OCI-M2 (cell line): ENCODE measurements at regions not wholly inside any gene's neighbourhood (a gene's known extent, or its start where the extent isn't known, plus 50 kb on each side); places are given as distances from the start of the nearest gene placed in this dataset.

Source experiments
- DNase-seq: peaks from one replicate; lab custom pipeline; 2025; ENCODE audit not compliant: unreplicated experiment; lab: John Stamatoyannopoulos, UW

DNA sequence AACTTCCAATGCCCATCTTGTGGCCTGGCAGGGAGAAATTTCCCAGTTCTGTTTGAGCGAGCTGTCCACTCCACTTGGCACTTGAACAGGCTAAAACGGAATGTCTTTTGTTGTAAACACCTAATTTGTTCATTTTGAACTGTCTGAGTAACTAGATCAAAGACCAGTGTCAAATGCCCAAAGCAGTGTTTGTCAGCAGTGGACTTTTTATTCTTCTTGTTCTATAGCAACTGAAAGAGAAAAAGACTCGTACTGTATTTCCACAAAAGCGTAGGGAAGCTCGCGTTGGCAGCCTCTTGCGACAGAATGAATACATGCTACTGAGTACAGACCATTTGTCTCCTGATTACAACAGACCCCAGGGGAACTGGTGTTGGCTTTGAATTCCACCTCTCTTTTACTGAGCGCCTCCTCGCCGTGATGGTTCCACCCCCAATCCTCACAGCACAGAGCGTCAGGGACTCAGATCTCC lies 601.8 kb upstream of the ZNF608 start:
- no peak for DNase-seq

DNA sequence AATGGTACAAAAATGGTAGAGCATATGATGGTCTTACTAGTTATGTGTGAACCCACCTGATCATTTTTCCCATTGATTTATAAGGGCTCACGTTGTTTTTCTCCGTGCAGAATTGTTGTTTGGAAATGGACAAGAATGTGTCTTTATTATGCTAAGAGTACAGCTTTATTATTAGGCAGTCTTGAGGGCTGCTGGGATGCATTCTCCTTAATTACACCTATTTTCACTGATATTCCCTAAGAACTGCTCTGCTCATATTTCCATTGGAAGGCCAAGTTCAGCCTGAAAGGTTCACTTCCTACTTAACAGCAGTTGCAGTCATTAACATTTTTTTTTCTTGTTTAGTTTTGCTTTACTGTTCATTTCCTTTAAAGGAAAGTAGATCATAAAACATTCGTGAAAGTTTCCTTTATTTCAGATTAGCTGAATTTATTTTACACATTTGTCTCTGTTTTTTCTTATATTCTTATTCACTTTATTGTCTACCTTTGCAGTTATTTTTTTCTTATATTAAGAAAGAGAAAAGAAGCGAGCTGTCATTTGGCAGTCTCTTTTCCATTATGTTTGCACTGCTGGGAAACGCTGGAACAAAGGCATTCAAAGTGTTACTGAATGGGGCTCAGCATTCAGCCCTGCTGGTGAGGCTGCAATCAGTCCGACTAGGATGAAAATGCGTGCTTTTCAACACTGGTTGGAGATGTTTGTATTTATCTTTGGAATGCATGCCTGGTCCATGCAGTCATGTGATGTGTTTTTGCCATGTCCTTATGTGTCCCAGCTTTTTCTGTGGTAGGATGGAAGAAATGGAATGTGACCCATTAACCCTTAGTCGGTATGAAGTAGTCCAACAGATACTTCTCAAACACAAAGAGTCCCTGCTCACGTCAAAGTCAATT lies 602.7 kb upstream of the ZNF608 start:
- DNase-seq: no peak

DNA sequence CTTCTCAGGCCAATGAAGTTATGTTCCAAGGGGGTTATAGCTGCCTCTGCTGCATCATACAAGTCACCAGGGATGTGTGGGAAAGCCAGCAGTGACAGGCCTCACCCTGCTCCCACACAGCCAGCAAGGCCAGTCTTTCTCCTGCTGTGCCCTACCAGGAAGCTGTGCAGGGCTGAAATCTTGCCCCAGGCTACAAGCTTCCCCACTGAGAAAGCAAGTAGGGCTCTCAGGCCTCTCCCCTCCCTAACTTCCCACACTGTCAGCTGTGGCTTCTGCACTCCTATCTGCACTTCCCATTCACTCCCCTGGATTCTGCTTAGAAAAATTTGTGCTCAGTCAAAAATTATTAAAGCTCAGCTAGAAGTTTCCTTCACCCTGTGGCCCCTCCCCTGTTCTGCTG lies 611.2 kb upstream of the ZNF608 start:
- DNase-seq: no peak

DNA sequence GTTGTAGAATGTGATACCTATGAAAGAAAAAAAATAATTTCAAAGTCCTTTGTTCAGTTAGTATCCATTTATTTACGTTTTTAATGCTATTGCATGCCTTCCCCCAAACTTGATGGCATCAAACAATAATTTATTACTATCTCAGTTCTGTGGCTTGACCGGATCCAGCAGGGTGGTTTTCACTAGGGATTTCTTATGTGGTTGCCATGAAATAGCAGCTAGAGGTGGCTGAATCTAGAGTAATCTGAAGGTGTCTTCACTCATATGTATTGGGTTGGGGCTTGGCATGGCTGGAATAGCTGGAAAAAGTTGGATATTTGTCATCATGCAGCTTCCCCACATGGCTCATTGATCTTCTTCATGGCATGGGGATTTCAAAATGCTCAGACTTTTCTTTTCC lies 619.3 kb upstream of the ZNF608 start:
- no peak for DNase-seq

DNA sequence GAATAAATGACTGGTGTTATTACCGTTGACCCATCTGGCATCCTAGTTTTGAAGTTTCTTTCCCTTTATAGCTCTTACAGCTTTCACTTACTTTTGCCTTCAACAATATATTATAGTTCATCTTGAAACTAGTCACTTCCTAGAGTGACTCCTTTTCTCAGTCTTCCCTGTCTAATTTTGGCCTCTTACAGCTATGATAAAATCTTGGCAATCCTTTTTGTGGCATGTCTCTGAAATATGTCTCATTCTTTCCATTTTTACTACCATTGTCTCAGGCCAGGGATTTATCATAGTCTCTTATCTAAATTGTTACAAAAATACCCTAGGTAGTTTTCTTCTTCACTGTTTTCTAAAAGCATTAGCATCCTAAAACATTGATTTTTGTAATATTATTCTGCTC lies 621.3 kb upstream of the ZNF608 start:
- no peak for DNase-seq

DNA sequence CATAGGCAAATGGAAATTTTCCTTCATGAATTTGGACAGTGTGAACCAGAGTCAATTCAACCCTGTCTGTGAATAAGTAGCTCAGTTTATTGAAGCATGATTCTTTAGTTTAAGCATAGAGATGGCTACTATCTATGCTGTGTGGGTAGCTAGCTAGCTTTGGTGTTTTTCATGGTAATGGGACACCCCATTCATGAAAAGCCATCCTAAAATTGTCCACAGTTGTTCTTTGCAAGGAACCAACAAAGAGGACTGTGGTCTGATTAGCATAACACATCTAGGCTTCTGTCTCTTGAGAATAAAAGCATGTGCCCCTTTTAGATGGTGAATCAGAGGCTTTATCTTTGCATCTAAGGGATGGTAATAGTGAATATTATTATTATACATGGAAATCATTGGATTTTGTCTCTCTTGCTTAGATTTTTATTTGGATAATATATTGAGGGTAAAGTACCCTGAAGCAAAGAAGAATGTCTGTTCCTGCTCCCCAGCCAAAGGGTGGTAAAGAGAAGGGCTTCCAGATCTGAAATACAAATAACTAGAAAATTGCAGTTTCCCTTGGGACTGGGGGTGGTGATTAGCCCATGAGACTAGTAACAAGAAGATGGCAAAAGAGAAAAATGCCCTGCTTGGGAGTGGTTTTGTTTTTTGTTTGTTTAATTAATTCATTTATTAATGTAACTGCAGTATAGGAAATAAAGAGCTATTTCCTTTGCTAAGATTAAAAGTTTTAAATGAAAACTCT lies 624.2 kb upstream of the ZNF608 start:
- no peak for DNase-seq

DNA sequence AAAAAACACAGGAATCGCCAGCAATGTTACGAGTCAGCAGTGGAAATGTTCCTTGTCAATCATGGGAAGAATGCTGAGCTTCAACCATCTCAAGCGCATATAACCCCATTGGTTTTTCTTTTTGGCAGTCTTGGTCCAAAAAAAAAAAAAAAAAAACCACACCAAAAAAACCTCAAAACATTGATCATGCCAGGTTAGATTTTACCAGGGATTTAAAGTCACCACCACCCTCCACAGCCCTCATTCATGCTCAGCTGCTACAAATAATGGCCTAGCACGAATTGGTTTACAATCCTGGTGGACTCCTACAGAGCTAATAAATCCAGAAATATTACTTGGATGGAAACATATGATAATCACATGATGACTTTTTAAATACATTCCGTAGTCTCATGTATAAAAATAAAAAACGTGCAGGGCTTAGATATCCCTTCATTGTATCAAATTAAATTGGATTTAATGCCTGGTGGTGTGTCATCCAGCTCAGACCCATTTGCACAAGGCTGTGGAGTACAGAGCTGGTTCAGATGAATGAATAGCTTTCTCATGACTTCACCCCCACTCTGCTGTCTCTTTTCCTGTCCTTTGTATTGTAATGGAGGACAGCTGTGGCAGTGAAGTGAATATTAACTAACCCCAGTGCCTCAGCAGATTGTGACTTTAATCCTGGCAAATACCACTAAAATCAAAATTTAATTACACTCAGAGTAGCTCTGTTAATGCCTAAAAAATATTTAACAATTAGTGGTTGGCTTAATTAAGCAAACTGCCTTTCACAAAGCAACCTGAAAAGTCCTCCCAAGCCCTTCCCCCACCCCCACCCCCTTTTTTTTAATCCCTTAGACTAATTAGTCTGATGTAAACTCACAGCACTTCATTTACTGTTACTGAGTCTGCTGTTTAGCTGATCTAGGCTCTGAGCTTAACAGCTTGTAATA lies 626.5 kb upstream of the ZNF608 start:
- no peak for DNase-seq

DNA sequence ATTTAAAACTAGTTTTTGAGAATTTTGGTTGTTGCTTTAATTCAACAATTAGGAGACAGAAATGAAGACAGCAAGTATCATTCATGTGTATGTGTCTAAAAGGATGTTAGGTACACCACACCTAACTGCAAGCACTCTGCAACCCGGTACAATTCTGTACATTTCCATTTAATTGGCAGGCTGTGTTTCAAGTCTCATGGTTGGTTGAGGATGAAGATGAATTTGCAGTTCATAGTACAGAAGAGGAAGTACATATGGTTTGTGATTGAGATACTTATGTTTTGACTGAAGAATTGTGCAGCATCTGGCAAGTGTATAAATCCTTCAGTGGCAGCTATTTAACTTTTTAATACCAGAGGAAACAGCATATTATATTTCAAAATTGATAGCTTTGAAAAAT lies 628.7 kb upstream of the ZNF608 start:
- DNase-seq: no peak

DNA sequence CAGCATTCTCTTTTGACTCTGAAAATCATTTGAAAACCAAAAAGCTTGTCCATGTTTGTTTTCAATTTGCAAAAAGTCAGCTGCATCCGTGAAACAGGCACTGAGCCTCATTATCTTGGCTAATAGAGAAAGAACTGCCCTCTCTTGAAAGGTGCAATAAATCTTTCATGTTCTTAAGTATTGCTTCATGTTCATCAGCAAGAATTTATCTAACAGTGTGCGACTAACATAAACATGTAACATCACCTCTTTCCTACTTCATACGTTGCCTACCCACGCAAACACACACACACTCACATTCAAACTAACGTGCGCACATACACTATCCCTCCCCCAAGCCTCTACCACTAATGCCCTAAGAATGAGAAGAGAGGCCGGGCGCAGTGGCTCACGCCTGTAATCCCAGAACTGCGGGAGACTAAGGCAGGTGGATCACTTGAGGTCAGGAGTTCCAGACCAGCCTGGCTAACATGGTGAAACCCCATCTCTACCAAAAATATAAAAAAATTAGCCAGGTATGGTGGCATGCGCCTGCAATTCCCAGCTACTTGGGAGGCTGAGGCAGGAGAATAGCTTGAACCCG lies 629.7 kb upstream of the ZNF608 start:
- no peak for DNase-seq

DNA sequence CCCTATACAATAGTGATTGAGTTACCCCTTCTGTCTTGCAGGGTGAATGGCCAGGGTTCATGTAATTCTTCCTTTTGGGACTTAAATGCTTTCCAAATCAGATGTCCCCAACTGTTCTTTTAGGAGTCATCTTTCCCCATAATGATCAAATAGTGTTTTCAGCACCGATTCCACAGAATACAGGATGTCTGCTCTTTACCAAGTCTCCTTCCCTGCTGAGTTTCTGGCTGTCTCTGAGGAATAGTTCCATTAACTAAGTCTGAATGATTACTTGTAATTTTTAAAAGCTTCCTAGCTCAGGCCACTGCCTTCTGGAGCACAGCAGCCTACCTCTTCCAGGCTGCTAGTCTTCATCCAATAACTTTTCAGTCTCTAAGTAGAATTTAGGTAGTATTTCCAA lies 630.7 kb upstream of the ZNF608 start:
- no peak for DNase-seq

DNA sequence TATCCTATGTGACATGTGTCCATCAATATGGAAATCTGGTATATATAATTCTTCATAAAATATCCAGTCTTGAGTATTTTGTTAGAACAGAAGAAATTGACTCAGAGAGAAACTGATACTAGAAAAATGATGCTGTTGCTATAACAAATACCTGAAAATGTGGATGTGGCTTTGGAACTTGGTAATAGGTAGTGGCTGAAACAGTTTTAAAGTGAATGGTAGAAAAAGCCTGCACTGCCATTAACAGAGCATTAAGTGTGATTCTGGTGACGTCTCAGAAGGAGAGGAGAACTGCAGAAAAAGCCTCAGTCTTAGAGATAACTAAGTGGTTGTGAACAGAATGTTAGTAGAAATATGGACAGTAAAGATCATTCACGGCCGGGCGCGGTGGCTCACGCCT lies 634.9 kb upstream of the ZNF608 start:
- DNase-seq: no peak

DNA sequence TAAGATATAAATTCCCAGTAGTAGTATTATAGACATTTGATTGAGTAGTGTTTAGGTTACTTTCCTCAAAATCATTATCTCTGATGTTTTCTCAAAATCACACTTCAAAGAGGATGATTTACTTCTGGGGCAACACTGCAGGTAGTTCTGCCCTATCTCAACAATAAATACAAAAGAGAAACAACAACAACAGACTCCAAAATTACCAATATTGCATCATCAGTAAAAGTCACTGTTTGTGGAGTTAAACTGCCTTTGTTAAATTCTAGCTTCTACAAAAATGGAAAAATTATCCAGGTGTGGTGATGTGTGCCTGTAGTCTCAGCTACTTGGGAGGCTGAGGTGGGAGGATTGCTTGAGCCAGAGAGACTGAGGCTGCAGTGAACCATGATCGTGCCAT lies 637.6 kb upstream of the ZNF608 start:
- no peak for DNase-seq

DNA sequence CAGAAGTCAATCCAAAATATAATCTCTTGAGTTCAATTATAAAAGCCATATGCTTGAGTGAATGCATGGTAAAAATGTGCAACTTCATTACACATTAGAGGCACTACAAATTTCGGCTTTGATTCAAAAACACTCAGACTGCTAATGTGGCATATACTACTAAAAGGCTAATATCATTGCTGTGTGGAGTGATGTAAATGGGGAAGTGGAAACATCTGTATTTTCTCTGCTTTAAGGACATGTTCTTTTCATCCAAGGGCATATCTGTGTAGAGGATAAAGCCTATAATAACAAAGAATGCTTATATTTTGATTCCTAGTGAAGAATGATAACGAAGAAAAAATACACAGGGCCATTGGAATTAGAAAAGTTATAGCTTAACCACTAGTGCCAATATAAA lies 643.9 kb upstream of the ZNF608 start:
- no peak for DNase-seq

DNA sequence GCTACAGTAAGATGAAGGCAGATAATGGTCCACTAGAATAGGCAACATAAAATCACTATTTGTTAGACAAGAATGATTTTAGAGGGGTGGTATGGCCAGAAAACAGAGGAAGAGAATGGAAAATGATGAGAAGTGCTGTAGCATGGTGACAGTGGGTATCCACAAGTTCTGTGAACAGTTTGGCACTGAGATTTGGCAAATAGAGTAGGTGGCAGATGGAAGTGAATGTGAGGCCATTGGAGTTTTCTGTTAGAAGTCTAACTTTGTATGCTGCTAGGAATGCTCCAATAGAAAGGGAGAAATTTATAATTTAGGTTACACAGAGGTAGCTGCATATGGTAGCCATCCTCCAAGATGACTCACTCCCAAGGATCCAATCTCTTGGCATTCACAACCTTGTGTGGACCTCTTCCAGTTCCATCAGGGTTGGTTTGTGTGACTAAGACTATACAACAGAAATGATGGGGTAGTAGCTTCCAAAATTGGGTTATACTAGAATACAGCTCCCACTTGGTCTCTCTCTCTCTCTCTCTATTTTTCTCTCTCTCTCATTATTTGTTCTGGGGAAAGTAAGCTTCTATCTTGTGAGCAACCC lies 646.9 kb upstream of the ZNF608 start:
- no peak for DNase-seq

DNA sequence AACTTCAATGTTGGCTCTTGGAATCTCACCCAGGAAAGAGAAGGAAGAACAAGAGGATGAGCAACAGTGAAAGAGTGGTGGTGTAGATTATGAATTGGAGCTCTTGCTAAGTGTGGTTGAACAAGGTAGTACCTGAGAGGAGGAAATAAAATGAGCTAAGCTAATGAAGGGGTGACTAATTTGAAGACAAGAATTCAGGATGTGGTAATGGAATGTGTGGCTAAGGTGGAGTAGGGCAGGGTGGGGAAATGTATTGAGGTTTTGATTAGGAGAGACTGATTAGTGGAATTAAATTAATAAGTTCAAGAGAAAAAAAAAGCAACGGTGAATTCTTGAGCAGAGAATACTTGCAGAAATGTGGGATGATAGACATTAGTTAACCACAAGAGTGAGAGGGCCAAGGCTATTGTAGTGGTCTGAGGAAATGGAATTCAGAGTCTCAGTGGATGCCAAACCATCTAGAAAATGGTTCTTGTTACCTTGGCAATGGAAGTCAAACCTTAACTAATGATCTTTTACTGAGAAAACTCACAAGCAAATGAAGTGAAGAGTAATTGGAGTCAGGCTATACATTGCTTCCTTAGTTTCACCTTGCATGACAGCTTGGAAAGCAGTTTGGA lies 648.3 kb upstream of the ZNF608 start:
- DNase-seq: no peak

DNA sequence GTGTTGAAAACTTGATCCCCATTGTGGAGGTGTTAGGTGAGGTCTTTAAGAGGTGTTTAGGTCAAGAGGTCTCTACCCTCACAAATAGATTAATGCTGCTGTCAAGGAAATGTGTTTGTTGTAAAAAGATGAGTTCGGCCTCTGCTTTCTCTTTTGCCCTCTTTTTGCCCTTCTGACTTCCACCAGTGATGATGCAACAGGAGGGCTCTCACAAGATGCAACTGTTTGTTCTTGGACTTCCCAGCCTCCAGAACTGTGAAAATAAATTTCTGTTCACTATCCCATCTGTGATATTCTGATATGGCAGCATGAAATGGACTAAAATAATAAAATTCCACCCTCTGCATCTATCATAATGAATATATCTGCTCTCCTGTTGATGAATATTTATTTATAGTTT lies 650.0 kb upstream of the ZNF608 start:
- DNase-seq: no peak

DNA sequence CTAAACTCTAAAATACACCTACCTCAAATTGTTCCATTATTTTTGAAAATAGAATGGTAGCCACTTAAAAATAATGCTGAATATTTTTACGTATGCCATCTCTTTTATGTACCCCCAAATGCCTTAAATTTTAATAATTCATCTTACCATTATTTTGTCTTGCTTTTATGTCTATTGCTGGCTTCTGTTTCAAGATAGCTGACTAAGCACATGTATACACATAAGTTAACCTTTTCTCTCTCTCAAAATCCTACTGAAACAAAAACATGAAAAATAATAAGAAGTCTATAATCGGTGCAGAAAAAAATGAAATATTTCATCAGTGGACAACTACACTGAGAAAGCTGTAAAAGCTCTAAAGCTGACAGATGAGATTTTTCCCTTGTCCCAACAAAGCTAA lies 652.0 kb upstream of the ZNF608 start:
- DNase-seq: no peak

DNA sequence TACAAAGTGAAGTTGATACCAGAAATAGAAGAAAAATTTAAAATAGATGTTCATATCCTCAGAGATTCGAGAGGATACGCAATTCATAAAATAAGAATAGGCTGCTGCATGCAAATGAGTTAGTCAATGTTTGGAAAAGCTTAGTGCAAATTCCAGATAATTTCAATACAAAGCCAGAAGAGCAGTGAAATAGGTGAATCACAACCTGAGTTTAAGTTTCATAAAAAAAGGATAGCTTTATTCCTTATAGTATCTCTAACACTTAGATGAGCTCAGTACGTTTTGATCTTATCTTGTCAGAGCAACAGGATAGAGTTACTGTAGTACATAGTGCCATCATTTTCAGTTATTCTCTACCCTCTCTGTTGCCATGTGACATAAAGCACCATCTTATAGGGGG lies 653.4 kb upstream of the ZNF608 start:
- no peak for DNase-seq

DNA sequence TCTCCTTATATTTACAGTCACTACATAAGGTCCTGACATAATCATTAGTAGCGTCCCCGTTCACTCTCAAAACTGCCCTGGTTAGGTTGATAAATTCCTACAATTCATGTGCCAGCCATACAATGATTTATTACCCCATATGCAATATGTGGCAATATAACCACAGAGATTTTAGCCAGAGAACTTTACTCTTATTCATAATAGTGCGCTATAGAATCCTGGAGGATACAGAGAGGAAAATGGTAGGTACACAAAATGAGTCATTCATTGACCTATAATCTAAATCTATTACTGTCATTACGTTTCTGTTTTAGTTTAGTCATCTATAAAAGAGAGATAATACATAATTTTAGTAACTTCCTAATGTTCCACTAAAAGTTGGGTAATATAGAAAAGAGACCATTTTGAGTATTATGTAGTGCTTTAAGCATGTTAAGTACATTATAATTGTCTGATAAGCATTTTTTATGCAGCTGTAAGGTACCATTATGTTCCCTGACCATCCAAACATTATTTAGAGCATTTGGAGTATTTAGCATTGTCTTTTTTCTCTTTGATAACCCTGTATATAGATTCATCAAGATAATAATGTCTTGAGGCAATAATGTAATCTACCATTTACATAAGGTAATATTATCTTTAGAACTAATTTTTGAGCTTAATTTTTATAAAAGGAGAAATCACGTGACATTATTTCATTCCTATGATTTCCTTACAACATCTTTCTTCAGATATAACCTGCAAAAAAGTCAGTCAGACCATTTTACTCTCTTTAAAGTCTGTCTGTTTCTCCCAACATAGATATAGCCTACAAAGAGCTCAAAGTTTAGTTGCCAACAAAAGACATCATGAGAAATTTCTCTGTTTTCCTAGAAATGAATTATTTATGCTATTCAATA lies 655.5 kb upstream of the ZNF608 start:
- no peak for DNase-seq
